DOHH2 (cell line): ENCODE measurements at regions not wholly inside any gene's neighbourhood (a gene's known extent, or its start where the extent isn't known, plus 50 kb on each side); places are given as distances from the start of the nearest gene placed in this dataset.

Experiments used
- CTCF ChIP-seq: fragments of 200-600 bp; sonication (generic); IDR thresholded peaks from one replicate; pipeline ENCODE4 v1.5.1; 2014; ENCODE audit warnings: antibody characterized with exemption, mild to moderate bottlenecking, low read depth, low read length; ENCODE audit not compliant: poor library complexity, severe bottlenecking
- EZH2phosphoT487 ChIP-seq: fragments of 200-600 bp; sonication (generic); IDR thresholded peaks from 2 replicates; pipeline ENCODE4 v1.6.1; 2017; ENCODE audit warnings: borderline replicate concordance, mild to moderate bottlenecking, antibody characterized with exemption, low read length, moderate library complexity, mixed read lengths

- TF ChIP-seq EZH2phosphoT487 (no peak), CTCF (no peak)
Measured at GRCh38 chr3:106703524-106703923, 673.7 kb upstream of the CCDC54 start.
